Esophagus (tissue), 2 donors: ENCODE measurements at regions not wholly inside any gene's neighbourhood (a gene's known extent, or its start where the extent isn't known, plus 50 kb on each side); places are given as distances from the start of the nearest gene placed in this dataset.
"Not testable (repeated sequence)": the region's sequence is repeated elsewhere in the genome, so short reads cannot be mapped to it uniquely, and the experiment has no call there.

Experiments used
- H3K27ac ChIP-seq, 2 donors: one replicate each; pipeline ENCODE4 v1.5.1; 2013; ENCODE audit warnings: low read depth in 2 of 2, mild to moderate bottlenecking in 2 of 2, inconsistent platforms in 1 of 2, low read length in 1 of 2, moderate library complexity in 1 of 2
- H3K27me3 ChIP-seq, 2 donors: one replicate each; pipeline ENCODE4 v1.6.1; 2013; ENCODE audit warnings: low read length in 2 of 2, control low read depth in 1 of 2, mild to moderate bottlenecking in 1 of 2; ENCODE audit not compliant: insufficient read depth in 2 of 2, control insufficient read depth in 1 of 2
- H3K36me3 ChIP-seq, 2 donors: one replicate each; pipeline ENCODE4 v1.6.1; 2013; ENCODE audit warnings: low read length in 1 of 2; ENCODE audit not compliant: control insufficient read depth in 2 of 2, insufficient read depth in 2 of 2
- H3K4me1 ChIP-seq, 2 donors: one replicate each; pipeline ENCODE4 v1.6.1; 2013; ENCODE audit warnings: low read length in 1 of 2; ENCODE audit not compliant: control insufficient read depth in 2 of 2, insufficient read depth in 2 of 2
- H3K4me3 ChIP-seq, 2 donors: one replicate each; pipeline ENCODE4 v1.5.1; 2013; ENCODE audit warnings: low read length in 2 of 2, mild to moderate bottlenecking in 2 of 2, low read depth in 1 of 2, moderate library complexity in 1 of 2
- H3K9me3 ChIP-seq, 2 donors: one replicate each; pipeline ENCODE4 v1.6.1; 2013; ENCODE audit warnings: mild to moderate bottlenecking in 2 of 2, low read depth in 1 of 2, low read length in 1 of 2, moderate library complexity in 1 of 2; ENCODE audit not compliant: control insufficient read depth in 2 of 2, insufficient read depth in 1 of 2
- WGBS, 2 donors: extraction: QIAGEN DNeasy Blood & Tissue Kit; methylation state at CpG; one replicate each; pipeline ENCODE4 v1.1.7; 2013; 5-methylcytosine and 5-hydroxymethylcytosine counted together
- donor health status: healthy with polysubstance abuse.
- donor health status: Bipolar disorder and iron deficiency.

GRCh38 chr3:30318110-30318509 lies 288.3 kb upstream of the TGFBR2 start:
- no peak overlapping the region for H3K27ac ChIP-seq
- 94 to 98% methylated on average over 3 of the region's 3 CpGs for WGBS, 2 donors
- H3K4me1 ChIP-seq, result no peaks in the 10 kb centered on the region
- H3K4me3 ChIP-seq, result no peak overlapping the region
- H3K27me3 ChIP-seq, result no peaks in the 10 kb centered on the region
- no peaks in the 10 kb centered on the region for H3K36me3 ChIP-seq
- no peaks in the 10 kb centered on the region for H3K9me3 ChIP-seq

DNA sequence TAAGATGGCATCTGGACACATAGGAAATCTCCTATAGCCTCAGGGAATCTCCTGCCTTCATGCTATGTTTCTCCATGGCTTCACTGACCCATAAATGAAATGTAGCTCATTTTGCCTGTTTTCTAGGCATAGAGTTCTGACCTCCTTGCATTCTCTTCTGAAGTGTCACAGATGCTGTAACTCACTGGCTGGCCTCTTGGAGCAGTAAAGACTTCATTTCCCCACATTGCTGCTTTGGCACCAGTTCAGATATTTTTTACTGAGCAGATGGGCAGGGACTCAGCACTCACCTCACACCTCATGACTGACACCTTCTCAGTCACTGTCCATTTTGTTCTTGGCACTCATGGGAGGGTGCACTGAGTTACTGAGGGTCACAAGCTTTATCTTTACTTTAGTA lies 286.7 kb upstream of the TGFBR2 start:
- no peaks in the 10 kb centered on the region for H3K4me1 ChIP-seq
- no peak overlapping the region for H3K4me3 ChIP-seq
- H3K9me3 ChIP-seq, result no peaks in the 10 kb centered on the region
- no peaks in the 10 kb centered on the region for H3K27me3 ChIP-seq
- no peak overlapping the region for H3K27ac ChIP-seq
- no peaks in the 10 kb centered on the region for H3K36me3 ChIP-seq

DNA sequence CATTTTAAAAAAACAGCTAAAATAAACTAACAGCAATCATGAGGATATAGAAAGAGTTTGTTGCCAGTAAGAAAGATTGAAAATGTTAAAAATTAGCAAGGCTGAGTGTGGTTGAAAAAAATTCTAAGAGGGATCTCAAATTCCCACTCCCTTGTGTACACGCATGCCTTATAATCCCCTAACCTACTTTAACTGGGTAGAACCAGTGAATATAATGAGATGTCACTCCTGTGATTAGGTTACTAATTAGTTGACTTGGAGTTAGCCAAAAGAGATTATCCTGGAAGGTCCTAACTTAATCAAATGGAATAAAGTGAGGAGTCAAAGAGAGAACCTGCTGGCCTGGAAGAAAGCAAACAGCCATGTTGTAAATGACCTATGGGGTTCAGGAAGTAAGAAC lies 286.0 kb upstream of the TGFBR2 start:
- no peaks in the 10 kb centered on the region for H3K27me3 ChIP-seq
- WGBS, 2 donors, result 93 to 96% methylated on average over 1 of the region's 1 CpG
- no peak overlapping the region for H3K27ac ChIP-seq
- H3K9me3 ChIP-seq, result no peaks in the 10 kb centered on the region
- H3K36me3 ChIP-seq, result no peaks in the 10 kb centered on the region
- H3K4me1 ChIP-seq, result no peaks in the 10 kb centered on the region
- no peak overlapping the region for H3K4me3 ChIP-seq

DNA sequence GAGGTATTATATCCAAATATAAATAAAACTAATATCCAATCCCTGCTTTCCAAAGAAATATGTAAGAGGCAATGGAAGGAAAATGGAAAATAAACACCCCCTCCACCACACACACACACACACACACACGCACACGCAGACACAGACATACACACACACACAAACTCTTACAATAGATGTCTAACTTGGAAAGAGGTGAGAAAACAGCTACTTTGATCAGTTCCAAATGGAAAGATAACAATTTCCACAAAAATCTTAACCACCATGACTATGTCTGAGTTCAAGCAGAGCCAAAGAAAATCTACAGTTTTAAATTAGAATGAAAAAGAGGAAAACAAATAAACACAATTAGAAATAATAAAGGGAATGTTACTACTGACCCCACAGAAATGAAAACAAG lies 285.3 kb upstream of the TGFBR2 start:
- H3K27ac ChIP-seq, result no peak overlapping the region
- H3K4me1 ChIP-seq, result no peaks in the 10 kb centered on the region
- H3K36me3 ChIP-seq, result no peaks in the 10 kb centered on the region
- 85 to 92% methylated on average over 2 of the region's 2 CpGs for WGBS, 2 donors
- H3K27me3 ChIP-seq, result no peaks in the 10 kb centered on the region
- no peak overlapping the region for H3K4me3 ChIP-seq
- H3K9me3 ChIP-seq, result no peaks in the 10 kb centered on the region

DNA sequence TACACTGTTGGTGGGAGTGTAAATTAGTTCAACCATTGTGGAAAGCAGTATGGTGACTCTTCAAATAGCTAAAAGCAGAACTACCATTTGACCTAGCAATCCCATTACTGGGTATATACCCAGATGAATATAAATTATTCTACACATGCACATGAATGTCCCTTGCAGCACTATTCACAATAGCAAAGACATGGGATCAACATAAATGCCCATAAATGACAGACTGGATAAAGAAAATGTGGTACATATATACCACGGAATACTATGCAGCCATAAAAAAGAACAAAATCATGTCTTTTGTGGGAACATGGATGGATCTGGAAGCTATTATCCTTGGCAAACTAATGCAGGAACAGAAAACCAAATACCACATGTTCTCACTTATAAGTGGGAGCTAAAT lies 282.8 kb upstream of the TGFBR2 start:
- not testable (repeated sequence) for H3K36me3 ChIP-seq, H3K27ac ChIP-seq, H3K4me3 ChIP-seq, H3K27me3 ChIP-seq, H3K9me3 ChIP-seq, H3K4me1 ChIP-seq
- WGBS, 2 donors, result 98 to 99% methylated on average over 1 of the region's 1 CpG

DNA sequence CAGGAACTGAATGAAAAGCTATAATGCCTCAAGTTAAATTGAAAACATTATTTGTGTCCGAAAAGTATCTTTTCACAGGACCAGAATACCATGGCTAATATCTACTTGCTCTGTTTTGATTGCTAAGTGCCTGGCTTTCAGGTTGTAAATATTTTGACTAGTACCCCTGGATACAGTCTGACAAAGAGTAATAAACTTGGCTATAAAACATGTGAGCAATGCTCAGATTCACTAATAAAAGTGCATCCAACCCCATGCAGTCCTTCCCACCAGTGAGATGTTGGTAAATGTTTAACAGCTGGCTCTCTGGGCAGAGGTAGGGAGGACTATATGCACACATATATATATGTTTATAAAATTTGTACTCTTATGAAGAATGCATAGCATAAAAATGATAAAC lies 281.8 kb upstream of the TGFBR2 start:
- H3K9me3 ChIP-seq, result no peaks in the 10 kb centered on the region
- 38 to 55% methylated on average over 1 of the region's 1 CpG for WGBS, 2 donors
- no peak overlapping the region for H3K27ac ChIP-seq
- no peak overlapping the region for H3K4me3 ChIP-seq
- H3K27me3 ChIP-seq, result no peaks in the 10 kb centered on the region
- H3K36me3 ChIP-seq, result no peaks in the 10 kb centered on the region
- no peaks in the 10 kb centered on the region for H3K4me1 ChIP-seq

DNA sequence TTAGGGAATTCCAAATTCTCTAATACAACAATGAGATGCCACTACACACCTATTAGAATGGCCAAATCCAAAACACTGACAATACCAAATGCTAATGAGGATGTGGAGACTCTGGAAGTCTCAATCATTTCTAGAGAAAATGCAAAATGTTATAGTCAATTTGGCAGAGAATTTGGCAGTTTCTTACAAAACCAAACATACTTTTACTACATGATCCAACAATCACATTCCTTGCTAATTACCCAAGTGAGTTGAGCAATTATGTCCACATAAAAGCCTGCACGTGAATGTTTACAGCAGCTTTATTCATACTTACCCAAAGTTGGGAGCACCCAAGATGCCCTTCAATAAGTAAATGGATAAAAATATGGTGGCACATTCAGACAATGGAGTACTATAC lies 278.4 kb upstream of the TGFBR2 start:
- H3K4me1 ChIP-seq, H3K9me3 ChIP-seq, H3K36me3 ChIP-seq, H3K27me3 ChIP-seq, H3K4me3 ChIP-seq, H3K27ac ChIP-seq: not testable (repeated sequence)
- WGBS, 2 donors, result 39 to 46% methylated on average over 1 of the region's 1 CpG

DNA sequence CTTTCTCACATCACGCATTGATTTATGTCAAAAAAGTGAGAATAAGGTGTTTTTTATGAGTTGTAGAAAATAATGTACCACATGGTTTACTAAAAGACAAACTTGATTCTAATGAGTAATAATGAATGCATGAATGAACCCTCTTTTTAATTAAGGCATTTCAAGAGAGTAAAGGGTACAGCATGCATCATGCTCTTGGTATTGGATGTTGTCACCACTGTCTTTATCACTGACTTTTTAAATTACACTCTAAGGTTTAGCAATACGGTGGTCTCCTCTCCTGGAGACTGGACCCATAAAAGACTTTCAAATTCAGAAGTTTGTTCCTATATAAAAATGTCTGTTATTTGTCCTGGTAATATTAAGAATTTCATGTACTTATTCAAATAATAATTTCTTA lies 277.5 kb upstream of the TGFBR2 start:
- not testable (repeated sequence) for H3K36me3 ChIP-seq, H3K4me1 ChIP-seq, H3K9me3 ChIP-seq, H3K27me3 ChIP-seq, H3K27ac ChIP-seq, H3K4me3 ChIP-seq
- WGBS, 2 donors, result 90 to 92% methylated on average over 2 of the region's 2 CpGs

- 74 to 83% methylated on average over 2 of the region's 2 CpGs for WGBS, 2 donors
- no peaks in the 10 kb centered on the region for H3K9me3 ChIP-seq
- H3K27me3 ChIP-seq, result no peaks in the 10 kb centered on the region
- H3K4me3 ChIP-seq, result no peak overlapping the region
- H3K4me1 ChIP-seq, result no peaks in the 10 kb centered on the region
- H3K27ac ChIP-seq, result no peak overlapping the region
- H3K36me3 ChIP-seq, result no peaks in the 10 kb centered on the region
These were observed 274.9 kb upstream of the TGFBR2 start for GRCh38 chr3:30331519-30331918.

DNA sequence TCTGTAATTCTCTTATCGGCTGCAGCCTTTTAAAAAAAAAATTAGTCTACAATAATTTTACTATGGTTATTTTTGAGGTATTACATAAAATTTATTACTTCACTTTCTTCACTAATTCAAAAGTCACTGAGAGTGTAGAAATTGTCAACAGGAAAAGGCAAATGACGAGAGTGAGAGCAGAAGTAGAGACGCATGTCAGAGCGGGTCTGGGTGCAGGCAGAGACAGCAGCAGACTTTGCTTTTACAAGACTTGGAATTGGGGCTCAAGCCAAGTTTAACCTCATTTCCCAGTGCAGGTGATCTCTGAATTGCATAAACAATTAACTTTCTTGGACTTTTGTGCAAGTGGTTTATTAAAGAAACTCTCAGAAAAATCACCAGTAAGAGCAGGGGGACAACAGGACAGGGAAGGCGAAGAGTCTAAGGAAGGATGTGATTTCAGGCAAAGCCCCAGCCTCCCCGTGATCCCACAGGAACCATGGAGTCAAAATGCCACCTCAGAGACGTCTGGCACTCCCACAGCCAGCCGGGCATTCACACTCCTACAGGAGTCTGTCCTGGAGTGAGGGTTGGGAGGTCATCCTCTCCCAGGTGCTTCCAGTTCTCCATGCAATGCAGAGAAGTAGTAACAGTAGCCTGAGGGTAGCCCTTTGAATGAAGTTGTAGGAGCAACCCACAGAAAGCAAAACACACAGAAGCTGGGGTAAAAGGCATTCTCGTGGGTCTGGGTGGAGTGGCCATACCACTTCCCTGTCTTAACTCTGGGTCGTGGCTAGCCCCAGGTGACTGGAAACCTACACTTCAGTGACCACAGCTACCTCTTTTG lies 274.0 kb upstream of the TGFBR2 start:
- 42 to 51% methylated on average over 10 of the region's 10 CpGs for WGBS, 2 donors
- no peak overlapping the region for H3K27ac ChIP-seq
- no peaks in the 10 kb centered on the region for H3K4me1 ChIP-seq
- H3K27me3 ChIP-seq, result no peaks in the 10 kb centered on the region
- no peaks in the 10 kb centered on the region for H3K36me3 ChIP-seq
- H3K9me3 ChIP-seq, result no peaks in the 10 kb centered on the region
- no peak overlapping the region for H3K4me3 ChIP-seq
